Aorta (tissue), 5 donors: ENCODE measurements at regions not wholly inside any gene's neighbourhood (a gene's known extent, or its start where the extent isn't known, plus 50 kb on each side); places are given as distances from the start of the nearest gene placed in this dataset.

Experiments used
- ATAC-seq: fragments of 200-7000 bp; cut with Tn5 transposase; one replicate; pipeline ENCODE4 v1.9.1; 2022; ENCODE audit warnings: moderate library complexity; ENCODE audit not compliant: low FRiP score
- DNase-seq, 2 donors: peaks; one replicate each; pipeline ENCODE4 v3.0.0-alpha.2; 2020
- H3K27ac ChIP-seq, 2 donors: one replicate each; pipeline ENCODE4 v1.5.1; 2013; ENCODE audit warnings: low read length in 2 of 2, mild to moderate bottlenecking in 2 of 2, moderate library complexity in 2 of 2, control low read depth in 1 of 2, inconsistent platforms in 1 of 2, low read depth in 1 of 2
- H3K27me3 ChIP-seq, 2 donors: one replicate each; pipeline ENCODE4 v1.6.1; 2013; ENCODE audit warnings: control low read depth in 1 of 2, low read length in 1 of 2, mild to moderate bottlenecking in 1 of 2, moderate library complexity in 1 of 2; ENCODE audit not compliant: insufficient read depth in 2 of 2, control insufficient read depth in 1 of 2
- H3K36me3 ChIP-seq, 2 donors: one replicate each; pipeline ENCODE4 v1.6.1; 2013; ENCODE audit warnings: control low read depth in 1 of 2, low read length in 1 of 2, mild to moderate bottlenecking in 1 of 2; ENCODE audit not compliant: insufficient read depth in 2 of 2, control insufficient read depth in 1 of 2
- H3K4me1 ChIP-seq, 2 donors: one replicate each; pipeline ENCODE4 v1.6.1; 2013; ENCODE audit warnings: low read length in 2 of 2, control low read depth in 1 of 2, mild to moderate bottlenecking in 1 of 2, moderate library complexity in 1 of 2; ENCODE audit not compliant: insufficient read depth in 2 of 2, control insufficient read depth in 1 of 2
- H3K4me3 ChIP-seq, 2 donors: one replicate each; pipeline ENCODE4 v1.5.1; 2013; ENCODE audit warnings: low read length in 2 of 2, control low read depth in 1 of 2, mild to moderate bottlenecking in 1 of 2
- H3K9me3 ChIP-seq: one replicate; pipeline ENCODE4 v1.6.1; 2013; ENCODE audit warnings: mild to moderate bottlenecking, low read length; ENCODE audit not compliant: control insufficient read depth
- WGBS, 2 donors: extraction: QIAGEN DNeasy Blood & Tissue Kit; methylation state at CpG; one replicate each; pipeline ENCODE4 v1.1.7; 2013; 5-methylcytosine and 5-hydroxymethylcytosine counted together
- intact Hi-C, 2 donors: fragments of 100-400 bp; cut with DNase I; formaldehyde crosslinking; loops; one replicate each; pipeline versions ENCODE4 v1.14.2 to v1.15.0; 2022
- donor health status: healthy with polysubstance abuse.
- donor health status: Bipolar disorder and iron deficiency.
- donor health status: DM: no; HTN: no; CAD: no.
- donor health status: DM: no; HTN: no; CAD: no.
- donor health status: DM: yes; HTN: yes; CAD: no.

GRCh38 chr15:91783451-91783850 is 70.1 kb upstream of the SLCO3A1 start:
- H3K27me3 ChIP-seq = no peaks in the 10 kb centered on the region
- H3K27ac ChIP-seq = no peak overlapping the region
- H3K36me3 ChIP-seq = no peaks in the 10 kb centered on the region
- no peak overlapping the region for H3K4me3 ChIP-seq
- intact Hi-C loops = no loop called here
- no peaks in the 10 kb centered on the region for H3K4me1 ChIP-seq
- no peak for ATAC-seq
- no peaks in the 10 kb centered on the region for H3K9me3 ChIP-seq
- DNase-seq = no peak

GRCh38 chr15:91784973-91785709 is 68.4 kb upstream of the SLCO3A1 start:
- H3K4me1 ChIP-seq = no peaks in the 10 kb centered on the region
- no peak overlapping the region for H3K27ac ChIP-seq
- no peak for DNase-seq
- intact Hi-C loops = no loop called here
- no peaks in the 10 kb centered on the region for H3K36me3 ChIP-seq
- no peak overlapping the region for H3K4me3 ChIP-seq
- ATAC-seq = no peak
- no peaks in the 10 kb centered on the region for H3K9me3 ChIP-seq
- H3K27me3 ChIP-seq = no peaks in the 10 kb centered on the region
- WGBS, 2 donors = 95 to 96% methylated on average over 4 of the region's 4 CpGs

GRCh38 chr15:91787198-91787597 is 66.3 kb upstream of the SLCO3A1 start:
- no peak for ATAC-seq

GRCh38 chr15:91789136-91789535 is 64.4 kb upstream of the SLCO3A1 start:
- no peak for ATAC-seq
- H3K9me3 ChIP-seq = peaks cover 2% of the 10 kb centered on the region
- 87 to 90% methylated on average over 5 of the region's 5 CpGs for WGBS, 2 donors
- H3K4me3 ChIP-seq = no peak overlapping the region
- H3K36me3 ChIP-seq = no peaks in the 10 kb centered on the region
- H3K27ac ChIP-seq = no peak overlapping the region
- H3K27me3 ChIP-seq = no peaks in the 10 kb centered on the region
- H3K4me1 ChIP-seq = no peaks in the 10 kb centered on the region
- DNase-seq = no peak
- intact Hi-C loops = no loop called here

More at GRCh38 chr15:91787198-91787597, 66.3 kb upstream of the SLCO3A1 start:
- no peaks in the 10 kb centered on the region for H3K36me3 ChIP-seq
- no peaks in the 10 kb centered on the region for H3K9me3 ChIP-seq
- H3K27me3 ChIP-seq = no peaks in the 10 kb centered on the region
- H3K4me3 ChIP-seq = no peak overlapping the region
- no peaks in the 10 kb centered on the region for H3K4me1 ChIP-seq
- WGBS, 2 donors = 86 to 87% methylated on average over 7 of the region's 7 CpGs
- no peak overlapping the region for H3K27ac ChIP-seq
- intact Hi-C loops = no loop called here
- DNase-seq = no peak

GRCh38 chr15:91790836-91791235 is 62.7 kb upstream of the SLCO3A1 start:
- Histone ChIP-seq H3K4me1 (no peaks in the 10 kb centered on the region), H3K4me3 (no peak overlapping the region), H3K27me3 (no peaks in the 10 kb centered on the region), H3K36me3 (no peaks in the 10 kb centered on the region), H3K27ac (no peak overlapping the region), H3K9me3 (peaks cover 2% of the 10 kb centered on the region)
- no peak for ATAC-seq
- 54 to 70% methylated on average over 3 of the region's 3 CpGs for WGBS, 2 donors
- intact Hi-C loops = no loop called here
- DNase-seq = no peak

- no peak for ATAC-seq
- intact Hi-C loops = no loop called here
- DNase-seq = no peak
These were observed 59.7 kb upstream of the SLCO3A1 start for GRCh38 chr15:91793771-91794170.

GRCh38 chr15:91795235-91795634 is 58.3 kb upstream of the SLCO3A1 start:
- H3K4me3 ChIP-seq = no peak overlapping the region
- 25 to 58% methylated on average over 1 of the region's 1 CpG for WGBS, 2 donors
- H3K36me3 ChIP-seq = no peaks in the 10 kb centered on the region
- no peaks in the 10 kb centered on the region for H3K27me3 ChIP-seq
- peaks cover 2% of the 10 kb centered on the region for H3K9me3 ChIP-seq
- H3K27ac ChIP-seq = no peak overlapping the region
- no peaks in the 10 kb centered on the region for H3K4me1 ChIP-seq
- DNase-seq (no peak), ATAC-seq (peak; percentile 69)
- intact Hi-C loops = no loop called here

More at GRCh38 chr15:91793771-91794170, 59.7 kb upstream of the SLCO3A1 start:
- Histone ChIP-seq H3K27me3 (no peaks in the 10 kb centered on the region), H3K9me3 (peaks cover 2% of the 10 kb centered on the region), H3K36me3 (no peaks in the 10 kb centered on the region), H3K4me1 (no peaks in the 10 kb centered on the region), H3K4me3 (no peak overlapping the region), H3K27ac (no peak overlapping the region)
- whole genome bisulfite sequencing, 2 donors = 96% methylated on average over 6 of the region's 6 CpGs

GRCh38 chr15:91801836-91802534 is 51.5 kb upstream of the SLCO3A1 start:
- H3K27ac ChIP-seq = no peak overlapping the region
- ATAC-seq = no peak
- no peaks in the 10 kb centered on the region for H3K27me3 ChIP-seq
- no peaks in the 10 kb centered on the region for H3K4me1 ChIP-seq
- WGBS, 2 donors = 69 to 74% methylated on average over 9 of the region's 9 CpGs
- no peak for DNase-seq
- H3K36me3 ChIP-seq = no peaks in the 10 kb centered on the region
- intact Hi-C loops = no loop called here
- no peaks in the 10 kb centered on the region for H3K9me3 ChIP-seq
- H3K4me3 ChIP-seq = no peak overlapping the region

- Histone ChIP-seq H3K27ac (no peak overlapping the region), H3K4me3 (no peak overlapping the region), H3K27me3 (no peaks in the 10 kb centered on the region), H3K9me3 (no peaks in the 10 kb centered on the region), H3K4me1 (no peaks in the 10 kb centered on the region), H3K36me3 (no peaks in the 10 kb centered on the region)
- ATAC-seq (no peak), DNase-seq (no peak)
- WGBS, 2 donors = 77 to 81% methylated on average over 6 of the region's 6 CpGs
- intact Hi-C loops = no loop called here
These were observed 50.2 kb upstream of the SLCO3A1 start for GRCh38 chr15:91803260-91803659.
